ENCODE measurements at regions not wholly inside any gene's neighbourhood (a gene's known extent, or its start where the extent isn't known, plus 50 kb on each side); places are given as distances from the start of the nearest gene placed in this dataset.

DNA sequence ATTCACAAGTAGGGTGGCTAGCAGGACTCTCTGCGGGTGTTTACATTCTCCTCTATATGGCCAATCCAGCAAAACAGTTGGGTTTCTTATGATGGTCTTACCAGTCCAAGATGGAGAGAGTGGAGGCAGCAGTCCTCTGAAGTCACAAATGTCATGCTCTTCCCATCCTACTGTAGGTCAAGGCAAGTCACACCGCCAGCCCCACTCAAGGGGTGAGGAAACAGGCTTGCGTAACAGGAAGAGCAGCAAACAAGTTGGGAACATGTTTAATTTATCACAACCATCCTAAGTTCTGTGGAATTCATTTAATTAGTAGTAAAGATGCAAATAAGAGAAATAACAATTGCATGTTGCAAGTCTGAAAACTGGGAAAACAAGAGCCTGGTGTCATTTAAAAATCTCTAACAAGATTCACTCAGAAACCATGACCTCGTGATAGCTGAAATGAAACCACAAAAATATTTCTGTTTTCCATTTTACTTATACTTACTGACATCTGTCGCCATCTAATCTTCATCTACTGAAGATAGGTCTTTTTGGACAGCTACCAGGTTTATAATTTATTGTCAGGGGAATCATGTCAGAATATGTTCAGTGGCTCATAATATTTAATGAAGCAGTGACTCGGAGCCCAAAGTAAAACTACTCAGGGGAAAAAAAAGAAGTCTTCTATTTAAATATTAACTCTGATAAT, 349.1 kb upstream of the FMN2 start:
- H3K4ac ChIP-seq (ENCODE audit: low read depth, low read length) = no peak overlapping the region
- DNase-seq = no peak
- H3K14ac ChIP-seq (ENCODE audit: low read length) = no peak overlapping the region
- no peak overlapping the region for H4K12ac ChIP-seq (ENCODE audit: low read depth, low read length)
- H3K18ac ChIP-seq (ENCODE audit: low read length) = no peak overlapping the region
- H3K9ac ChIP-seq (ENCODE audit: low read length) = no peak overlapping the region
- no peak overlapping the region for H4K8ac ChIP-seq (ENCODE audit: low read depth, low read length)
- H3K4me2 ChIP-seq (ENCODE audit: low read length) = no peak overlapping the region
- no peaks in the 10 kb centered on the region for H3K79me1 ChIP-seq (ENCODE audit: low read length)
- no peak overlapping the region for H2BK120ac ChIP-seq (ENCODE audit: insufficient read depth, low read length, poor library complexity)
- H2AFZ ChIP-seq (ENCODE audit: insufficient read depth, low read length, poor library complexity) = no peak overlapping the region
- no peak overlapping the region for H3K4me3 ChIP-seq (ENCODE audit: low read depth, low read length)
- H3K79me2 ChIP-seq (ENCODE audit: control insufficient read depth, insufficient read depth, low read length, poor library complexity) = no peaks in the 10 kb centered on the region
- no peaks in the 10 kb centered on the region for H3K4me1 ChIP-seq (ENCODE audit: control insufficient read depth in 1 of 2, insufficient read depth in 2 of 2, low read length in 2 of 2)
- no CpG with 5 or more reads among the region's 6 CpGs for WGBS (ENCODE audit: extremely low coverage, insufficient coverage, insufficient read length)
- H2BK12ac ChIP-seq (ENCODE audit: low read length) = no peak overlapping the region
- H2AK5ac ChIP-seq (ENCODE audit: low read length) = no peak overlapping the region
- no peaks in the 10 kb centered on the region for H3K9me3 ChIP-seq (ENCODE audit: insufficient read depth, low read depth, low read length)
- no peak overlapping the region for H3K27ac ChIP-seq (ENCODE audit: low read depth, low read length)
- H3K36me3 ChIP-seq (ENCODE audit: control insufficient read depth in 1 of 2, insufficient read depth in 2 of 2, low read length in 2 of 2) = no peaks in the 10 kb centered on the region
- H4K91ac ChIP-seq (ENCODE audit: low read depth, low read length) = no peak overlapping the region
- H3K23ac ChIP-seq (ENCODE audit: low read length) = no peak overlapping the region
- no peaks in the 10 kb centered on the region for H3K27me3 ChIP-seq (ENCODE audit: insufficient read depth, low read length)
- no peak overlapping the region for H2BK5ac ChIP-seq (ENCODE audit: low read depth, low read length, poor library complexity)

DNA sequence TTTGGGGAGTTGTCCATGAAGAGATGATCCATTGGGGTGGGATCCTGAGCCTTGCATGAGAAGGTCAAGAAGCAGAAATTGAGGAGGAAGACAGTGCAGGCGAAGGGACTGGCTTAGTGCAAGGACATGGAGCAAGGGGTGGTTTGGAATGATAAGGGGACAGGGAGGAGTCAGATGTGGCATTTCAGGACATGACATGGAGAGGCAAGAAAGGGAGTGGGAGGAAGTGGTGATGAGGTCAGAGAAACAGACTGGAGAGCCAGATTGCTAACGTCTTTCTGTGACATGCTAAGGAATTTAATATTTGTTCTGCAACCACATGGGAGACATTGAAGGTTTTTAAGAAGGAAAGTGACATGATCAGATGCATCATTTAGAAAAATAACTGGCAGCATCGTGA, 346.8 kb upstream of the FMN2 start:
- H3K4me2 ChIP-seq (ENCODE audit: low read length) = no peak overlapping the region
- no peaks in the 10 kb centered on the region for H3K4me1 ChIP-seq (ENCODE audit: control insufficient read depth in 1 of 2, insufficient read depth in 2 of 2, low read length in 2 of 2)
- H2BK12ac ChIP-seq (ENCODE audit: low read length) = no peak overlapping the region
- H2AK5ac ChIP-seq (ENCODE audit: low read length) = no peak overlapping the region
- no peaks in the 10 kb centered on the region for H3K36me3 ChIP-seq (ENCODE audit: control insufficient read depth in 1 of 2, insufficient read depth in 2 of 2, low read length in 2 of 2)
- no peak overlapping the region for H2BK120ac ChIP-seq (ENCODE audit: insufficient read depth, low read length, poor library complexity)
- no peaks in the 10 kb centered on the region for H3K79me1 ChIP-seq (ENCODE audit: low read length)
- H3K14ac ChIP-seq (ENCODE audit: low read length) = no peak overlapping the region
- no peak for DNase-seq
- no peaks in the 10 kb centered on the region for H3K27me3 ChIP-seq (ENCODE audit: insufficient read depth, low read length)
- H3K9ac ChIP-seq (ENCODE audit: low read length) = no peak overlapping the region
- H3K4ac ChIP-seq (ENCODE audit: low read depth, low read length) = no peak overlapping the region
- H4K12ac ChIP-seq (ENCODE audit: low read depth, low read length) = no peak overlapping the region
- no peak overlapping the region for H3K4me3 ChIP-seq (ENCODE audit: low read depth, low read length)
- no CpG with 5 or more reads among the region's 3 CpGs for WGBS (ENCODE audit: extremely low coverage, insufficient coverage, insufficient read length)
- no peaks in the 10 kb centered on the region for H3K79me2 ChIP-seq (ENCODE audit: control insufficient read depth, insufficient read depth, low read length, poor library complexity)
- H3K27ac ChIP-seq (ENCODE audit: low read depth, low read length) = no peak overlapping the region
- no peaks in the 10 kb centered on the region for H3K9me3 ChIP-seq (ENCODE audit: insufficient read depth, low read depth, low read length)
- no peak overlapping the region for H4K8ac ChIP-seq (ENCODE audit: low read depth, low read length)
- H3K18ac ChIP-seq (ENCODE audit: low read length) = no peak overlapping the region
- H2BK5ac ChIP-seq (ENCODE audit: low read depth, low read length, poor library complexity) = no peak overlapping the region
- no peak overlapping the region for H2AFZ ChIP-seq (ENCODE audit: insufficient read depth, low read length, poor library complexity)
- H3K23ac ChIP-seq (ENCODE audit: low read length) = no peak overlapping the region
- H4K91ac ChIP-seq (ENCODE audit: low read depth, low read length) = no peak overlapping the region

DNA sequence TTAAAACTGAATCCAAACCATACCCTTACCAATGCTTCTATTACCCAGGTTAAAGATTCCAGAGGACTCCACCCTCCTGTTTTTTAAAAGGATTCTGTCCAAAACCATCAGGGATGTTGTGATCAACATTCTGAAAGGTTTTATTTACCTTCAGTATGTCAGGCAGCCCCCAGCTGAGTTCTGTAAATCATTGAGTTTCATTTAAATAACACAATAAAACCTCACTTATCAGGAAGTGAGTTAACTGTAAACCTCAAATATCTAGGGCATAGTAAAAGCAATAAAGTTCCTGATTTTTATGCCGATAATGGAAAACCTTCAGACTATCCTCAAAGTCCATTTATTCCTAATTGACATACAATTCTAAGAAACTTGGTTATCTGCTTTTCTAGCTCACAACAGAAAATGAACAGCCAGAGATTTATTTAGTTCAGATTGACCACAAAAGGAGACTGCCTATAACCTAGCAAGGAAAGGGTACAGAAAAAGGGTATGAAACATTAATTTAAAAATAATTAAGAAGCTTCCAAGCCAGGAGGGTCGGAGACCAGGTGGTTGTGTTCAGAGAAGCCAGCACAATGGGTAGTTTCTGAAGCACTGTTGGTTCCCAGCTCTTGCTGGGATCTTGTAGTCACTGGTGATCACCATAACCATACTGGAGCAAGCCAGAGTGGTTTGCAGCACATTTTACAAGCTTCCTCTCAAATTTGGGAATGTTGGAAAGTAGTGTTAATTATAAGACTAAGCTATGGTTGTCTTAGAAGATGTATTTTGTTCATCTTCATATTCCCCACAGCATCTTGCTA, 336.4 kb upstream of the FMN2 start:
- no peaks in the 10 kb centered on the region for H3K4me1 ChIP-seq (ENCODE audit: control insufficient read depth in 1 of 2, insufficient read depth in 2 of 2, low read length in 2 of 2)
- H3K36me3 ChIP-seq (ENCODE audit: control insufficient read depth in 1 of 2, insufficient read depth in 2 of 2, low read length in 2 of 2) = no peaks in the 10 kb centered on the region
- H3K4ac ChIP-seq (ENCODE audit: low read depth, low read length) = no peak overlapping the region
- no CpG with 5 or more reads among the region's 2 CpGs for WGBS (ENCODE audit: extremely low coverage, insufficient coverage, insufficient read length)
- no peak overlapping the region for H3K18ac ChIP-seq (ENCODE audit: low read length)
- DNase-seq = no peak
- H4K91ac ChIP-seq (ENCODE audit: low read depth, low read length) = no peak overlapping the region
- H3K9me3 ChIP-seq (ENCODE audit: insufficient read depth, low read depth, low read length) = no peaks in the 10 kb centered on the region
- no peak overlapping the region for H3K9ac ChIP-seq (ENCODE audit: low read length)
- H2BK5ac ChIP-seq (ENCODE audit: low read depth, low read length, poor library complexity) = no peak overlapping the region
- H3K4me2 ChIP-seq (ENCODE audit: low read length) = no peak overlapping the region
- no peak overlapping the region for H4K12ac ChIP-seq (ENCODE audit: low read depth, low read length)
- H3K79me2 ChIP-seq (ENCODE audit: control insufficient read depth, insufficient read depth, low read length, poor library complexity) = no peaks in the 10 kb centered on the region
- no peaks in the 10 kb centered on the region for H3K79me1 ChIP-seq (ENCODE audit: low read length)
- H2BK120ac ChIP-seq (ENCODE audit: insufficient read depth, low read length, poor library complexity) = no peak overlapping the region
- H3K4me3 ChIP-seq (ENCODE audit: low read depth, low read length) = no peak overlapping the region
- H3K27me3 ChIP-seq (ENCODE audit: insufficient read depth, low read length) = no peaks in the 10 kb centered on the region
- no peak overlapping the region for H3K23ac ChIP-seq (ENCODE audit: low read length)
- no peak overlapping the region for H2AK5ac ChIP-seq (ENCODE audit: low read length)
- H2AFZ ChIP-seq (ENCODE audit: insufficient read depth, low read length, poor library complexity) = no peak overlapping the region
- no peak overlapping the region for H3K14ac ChIP-seq (ENCODE audit: low read length)
- no peak overlapping the region for H2BK12ac ChIP-seq (ENCODE audit: low read length)
- H4K8ac ChIP-seq (ENCODE audit: low read depth, low read length) = no peak overlapping the region
- no peak overlapping the region for H3K27ac ChIP-seq (ENCODE audit: low read depth, low read length)

DNA sequence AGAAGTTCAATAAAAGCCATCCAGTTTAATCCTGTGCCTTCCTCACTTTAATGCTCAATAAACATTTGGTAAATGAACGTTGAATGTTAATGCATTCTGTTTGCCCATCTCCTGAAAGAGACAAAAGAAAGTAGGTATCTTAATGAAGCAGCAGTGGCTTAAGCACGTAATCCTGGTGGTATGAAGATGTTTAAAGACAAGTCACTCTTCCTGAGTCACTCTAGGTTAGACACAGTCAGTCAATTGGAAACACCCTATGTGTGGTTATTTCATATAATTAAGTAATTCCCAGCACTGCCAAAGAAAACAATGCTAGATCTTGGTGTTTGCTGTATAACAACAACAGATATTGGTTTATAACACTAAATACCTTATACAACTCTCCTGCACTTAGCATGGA, 334.0 kb upstream of the FMN2 start:
- H3K27me3 ChIP-seq (ENCODE audit: insufficient read depth, low read length) = no peaks in the 10 kb centered on the region
- no CpG with 5 or more reads among the region's 2 CpGs for WGBS (ENCODE audit: extremely low coverage, insufficient coverage, insufficient read length)
- H3K4me2 ChIP-seq (ENCODE audit: low read length) = no peak overlapping the region
- H3K4me1 ChIP-seq (ENCODE audit: control insufficient read depth in 1 of 2, insufficient read depth in 2 of 2, low read length in 2 of 2) = no peaks in the 10 kb centered on the region
- no peak overlapping the region for H4K12ac ChIP-seq (ENCODE audit: low read depth, low read length)
- no peak overlapping the region for H3K23ac ChIP-seq (ENCODE audit: low read length)
- no peak overlapping the region for H3K14ac ChIP-seq (ENCODE audit: low read length)
- H2BK120ac ChIP-seq (ENCODE audit: insufficient read depth, low read length, poor library complexity) = no peak overlapping the region
- H2BK12ac ChIP-seq (ENCODE audit: low read length) = no peak overlapping the region
- no peak overlapping the region for H2AFZ ChIP-seq (ENCODE audit: insufficient read depth, low read length, poor library complexity)
- H3K18ac ChIP-seq (ENCODE audit: low read length) = no peak overlapping the region
- no peak overlapping the region for H2BK5ac ChIP-seq (ENCODE audit: low read depth, low read length, poor library complexity)
- H3K4me3 ChIP-seq (ENCODE audit: low read depth, low read length) = no peak overlapping the region
- no peaks in the 10 kb centered on the region for H3K36me3 ChIP-seq (ENCODE audit: control insufficient read depth in 1 of 2, insufficient read depth in 2 of 2, low read length in 2 of 2)
- no peaks in the 10 kb centered on the region for H3K79me2 ChIP-seq (ENCODE audit: control insufficient read depth, insufficient read depth, low read length, poor library complexity)
- no peak overlapping the region for H4K91ac ChIP-seq (ENCODE audit: low read depth, low read length)
- no peak overlapping the region for H4K8ac ChIP-seq (ENCODE audit: low read depth, low read length)
- H3K9me3 ChIP-seq (ENCODE audit: insufficient read depth, low read depth, low read length) = no peaks in the 10 kb centered on the region
- no peak overlapping the region for H2AK5ac ChIP-seq (ENCODE audit: low read length)
- no peaks in the 10 kb centered on the region for H3K79me1 ChIP-seq (ENCODE audit: low read length)
- no peak for DNase-seq
- no peak overlapping the region for H3K27ac ChIP-seq (ENCODE audit: low read depth, low read length)
- H3K9ac ChIP-seq (ENCODE audit: low read length) = no peak overlapping the region
- H3K4ac ChIP-seq (ENCODE audit: low read depth, low read length) = no peak overlapping the region

All from trophoblast cell (in vitro differentiated cells and primary cell).